Activated CD4-positive, alpha-beta T cell treated with anti-CD3 and anti-CD28 coated beads, Interleukin-2, amount 50 U/mL, for 24 hours (primary cell): ENCODE measurements at regions not wholly inside any gene's neighbourhood (a gene's known extent, or its start where the extent isn't known, plus 50 kb on each side); places are given as distances from the start of the nearest gene placed in this dataset.
"Not testable (repeated sequence)": the region's sequence is repeated elsewhere in the genome, so short reads cannot be mapped to it uniquely, and the experiment has no call there.

Experiments
- DNase-seq, 2 donors: peaks; one replicate each; pipeline ENCODE4 v3.0.0-alpha.2; 2020; ENCODE audit warnings: low read depth in 1 of 2, low spot score in 1 of 2

DNA sequence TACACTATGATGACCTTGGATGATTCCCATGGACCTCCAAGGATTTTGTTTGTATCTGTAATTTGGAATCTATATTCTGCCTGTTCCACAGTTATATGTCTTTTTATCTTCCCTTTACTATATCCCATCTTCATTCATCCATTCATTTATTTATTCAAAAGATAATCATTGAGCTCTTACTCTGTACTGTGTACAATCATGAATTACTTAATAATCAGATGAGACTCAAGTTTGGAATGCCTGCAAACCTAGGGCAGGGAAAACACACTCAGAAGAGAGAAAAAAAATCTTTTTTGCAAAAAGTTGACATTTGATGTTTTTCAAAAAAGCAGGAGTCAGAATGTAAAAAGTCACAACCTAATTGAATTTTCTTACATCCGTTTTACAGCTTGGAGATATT lies 170.2 kb upstream of the GNAI1 start:
- no peak for DNase-seq

DNA sequence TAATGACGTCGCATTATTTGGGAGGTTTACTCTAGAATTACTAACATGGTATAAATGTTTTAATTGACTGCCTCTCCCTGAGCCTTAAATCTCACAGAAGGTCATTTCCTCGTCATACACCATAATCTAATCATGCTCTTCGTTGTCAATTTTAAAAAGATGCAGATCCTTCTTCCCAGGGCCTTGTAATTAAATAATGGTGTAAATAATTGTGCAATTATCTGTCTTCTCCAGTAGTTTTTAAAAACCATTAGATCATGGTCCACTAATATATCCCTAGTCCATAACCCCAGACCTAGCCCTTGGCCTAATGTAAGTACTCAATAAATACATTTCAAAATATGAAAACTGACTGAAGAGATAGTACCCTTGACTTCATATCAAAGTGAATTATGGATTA lies 181.5 kb upstream of the GNAI1 start:
- no peak for DNase-seq

DNA sequence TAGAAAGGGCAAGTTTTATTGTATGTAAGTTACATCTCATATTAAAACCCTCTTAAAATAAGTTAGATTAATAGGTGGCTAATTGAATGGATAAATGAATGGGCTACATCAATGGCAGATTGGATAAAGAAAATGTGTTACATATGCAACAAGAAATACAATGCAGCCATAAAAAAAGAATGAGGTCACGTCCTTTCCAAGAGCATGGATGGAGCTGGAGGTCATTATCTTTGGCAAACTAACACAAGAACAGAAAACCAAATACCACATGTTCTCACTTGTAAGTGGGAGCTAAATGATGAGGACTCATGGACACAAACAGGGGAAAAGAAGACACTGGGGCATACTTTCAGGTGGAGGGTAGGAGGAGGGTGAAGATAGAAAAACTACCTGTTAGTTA lies 182.2 kb upstream of the GNAI1 start:
- DNase-seq, result no peak

DNA sequence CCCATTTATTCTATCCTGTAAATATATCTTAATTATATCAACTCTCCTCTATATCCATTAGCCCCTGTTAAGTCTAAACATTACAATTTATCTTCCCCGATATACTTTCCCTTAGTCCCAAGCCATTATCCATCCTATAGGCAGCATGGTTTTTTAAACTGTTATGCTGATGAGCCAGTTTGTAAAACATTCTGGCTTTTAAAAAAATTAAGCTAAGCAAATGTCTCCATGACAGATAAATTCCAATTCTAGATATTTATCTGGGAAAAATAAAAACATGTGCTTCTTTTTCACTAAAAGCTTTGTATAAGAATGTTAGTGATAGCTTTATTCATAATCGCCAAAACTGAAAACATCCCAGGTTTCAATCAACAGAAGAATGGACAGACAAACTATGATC lies 183.2 kb upstream of the GNAI1 start:
- no peak for DNase-seq

DNA sequence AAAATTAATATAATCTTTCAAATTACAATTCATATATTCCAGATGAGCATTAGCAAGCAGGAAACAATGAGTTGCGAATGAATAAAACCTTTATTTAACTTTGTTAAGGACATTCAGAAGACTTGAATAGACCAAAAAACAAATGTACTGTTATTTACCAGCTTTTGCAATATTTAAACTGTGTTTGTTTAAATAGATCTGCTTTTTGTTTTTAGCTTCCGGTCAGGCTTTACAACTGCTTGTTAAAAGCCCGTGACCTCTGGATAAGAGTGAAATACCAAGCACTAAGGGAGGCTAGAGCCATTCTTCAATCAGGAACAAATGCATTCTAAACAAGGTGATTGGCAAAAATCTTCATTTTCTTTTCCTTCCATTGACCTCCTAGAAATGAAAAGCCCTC lies 184.9 kb upstream of the GNAI1 start:
- DNase-seq, result no peak

DNA sequence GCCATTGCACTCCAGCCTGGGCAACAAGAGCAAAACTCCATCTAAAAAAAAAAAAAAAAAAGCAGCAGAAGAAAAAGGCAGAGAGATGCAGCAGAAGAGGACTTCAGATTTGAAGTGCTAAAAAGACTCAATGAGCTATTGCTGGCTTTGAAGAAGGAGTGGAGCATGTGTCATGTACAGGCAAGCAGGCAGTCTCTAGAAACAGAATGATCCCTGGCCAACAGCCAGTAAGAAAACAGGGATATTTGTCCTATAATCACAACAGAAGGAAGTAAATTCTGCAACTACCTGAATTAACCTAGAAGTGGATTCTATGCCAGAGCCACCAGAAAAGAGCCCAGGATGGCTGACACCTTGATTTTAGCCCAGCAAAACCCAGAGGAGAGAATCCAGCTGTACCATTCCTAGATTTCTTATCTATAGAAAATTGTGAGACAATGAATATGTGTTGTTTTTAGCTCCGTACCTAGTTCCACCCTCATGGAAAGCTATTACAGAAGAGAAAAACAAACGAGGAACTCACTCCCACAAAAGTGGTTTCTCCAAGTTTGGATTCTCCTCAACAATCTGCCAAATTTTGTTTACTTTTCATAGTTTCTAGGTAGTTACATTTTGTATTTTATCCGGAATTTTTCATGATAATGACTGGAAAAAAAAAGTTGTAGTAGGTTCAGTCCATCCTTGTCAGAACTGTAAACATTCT lies 198.2 kb upstream of the GNAI1 start:
- no peak for DNase-seq

DNA sequence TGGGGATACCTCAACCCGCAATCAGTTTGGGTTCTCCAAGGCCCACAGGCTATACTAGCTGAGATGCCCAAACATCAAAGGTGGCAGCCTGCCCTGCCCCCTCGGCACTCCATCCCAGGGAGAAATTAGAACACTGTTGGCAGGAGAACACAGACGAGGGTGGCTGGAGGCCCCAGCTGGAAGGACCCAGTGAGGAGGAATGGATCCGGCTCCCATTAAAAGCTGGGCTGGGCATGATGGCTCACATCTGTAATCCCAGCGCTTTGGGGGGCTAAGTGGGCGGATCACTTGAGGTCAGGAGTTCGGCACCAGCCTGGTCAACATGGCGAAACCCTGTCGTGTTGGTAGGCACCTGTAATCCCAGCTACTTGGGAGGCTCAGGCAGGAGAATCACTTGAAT lies 199.9 kb upstream of the GNAI1 start:
- DNase-seq, result no peak

DNA sequence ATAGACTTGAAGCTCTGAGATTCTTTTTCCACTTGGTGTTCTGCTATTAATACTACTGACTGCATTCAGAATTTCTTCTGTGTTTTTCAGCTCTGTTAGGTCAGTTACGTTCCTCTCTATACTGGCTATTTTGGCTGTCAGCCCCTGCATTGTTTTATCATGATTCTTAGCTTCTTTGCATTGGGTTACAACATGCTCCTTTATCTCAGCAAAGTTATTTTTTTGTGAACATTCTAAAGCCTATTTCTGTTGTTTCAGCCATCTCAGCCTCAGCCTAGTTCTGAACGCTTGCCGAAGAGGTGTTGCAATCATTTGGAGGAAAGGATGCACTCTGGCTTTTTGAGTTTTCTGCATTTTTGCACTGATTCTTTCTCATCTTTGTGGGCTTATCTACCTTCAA lies 201.5 kb upstream of the GNAI1 start:
- no peak for DNase-seq

DNA sequence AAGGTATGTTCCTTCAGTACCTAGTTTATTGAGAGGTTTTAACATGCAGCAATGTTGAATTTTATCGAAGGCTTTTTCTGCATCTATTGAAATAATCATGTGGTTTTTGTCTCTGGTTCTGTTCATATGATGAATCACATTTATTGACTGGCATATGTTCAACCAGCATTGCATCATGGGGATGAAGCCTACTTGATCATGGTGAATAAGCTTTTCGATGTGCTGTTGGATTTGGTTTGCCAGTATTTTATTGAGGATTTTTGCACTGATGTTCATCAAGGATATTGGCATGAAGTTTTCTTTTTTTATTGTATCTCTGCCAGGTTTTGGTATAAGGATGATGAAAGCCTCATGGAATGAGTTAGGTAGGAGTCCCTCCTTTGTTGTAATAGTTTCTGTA lies 204.0 kb upstream of the GNAI1 start:
- no peak for DNase-seq

DNA sequence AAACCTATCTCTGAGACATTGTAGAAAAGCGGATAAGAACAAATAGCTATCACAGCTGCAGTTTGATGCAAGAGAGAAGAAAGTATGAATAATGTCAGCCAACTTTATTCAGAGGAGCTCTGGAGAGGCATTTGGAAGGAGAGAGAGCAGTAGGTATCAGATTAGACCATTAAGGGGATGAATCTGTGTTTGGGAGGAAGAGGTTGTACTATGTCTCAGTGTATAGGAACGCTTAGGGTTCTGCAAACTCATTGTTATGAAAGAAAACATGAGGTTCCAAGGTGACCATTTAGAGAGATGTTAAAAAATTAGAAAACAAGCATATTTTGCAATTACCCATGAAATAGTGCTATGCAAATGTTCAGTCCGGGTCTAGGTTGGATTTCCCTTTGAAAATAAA lies 207.5 kb upstream of the GNAI1 start:
- no peak for DNase-seq

DNA sequence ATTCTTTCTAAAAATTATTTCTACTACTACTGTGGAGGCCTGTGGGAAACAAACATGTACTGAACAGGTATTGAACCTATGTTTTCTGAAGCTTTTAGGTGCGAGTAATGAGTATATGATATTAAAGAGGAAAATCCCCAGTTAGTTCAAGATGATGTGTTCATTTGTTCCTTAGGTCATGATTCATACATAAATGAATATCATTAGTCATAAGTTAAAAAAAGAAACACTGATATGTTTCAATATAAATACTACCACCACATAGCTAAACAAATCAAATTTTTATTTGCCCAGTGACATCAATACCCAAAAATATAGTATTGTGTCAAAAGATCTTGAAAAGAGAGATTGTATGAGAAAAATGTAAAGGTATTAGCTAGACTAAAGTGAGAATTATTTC lies 210.7 kb upstream of the GNAI1 start:
- DNase-seq, result no peak

DNA sequence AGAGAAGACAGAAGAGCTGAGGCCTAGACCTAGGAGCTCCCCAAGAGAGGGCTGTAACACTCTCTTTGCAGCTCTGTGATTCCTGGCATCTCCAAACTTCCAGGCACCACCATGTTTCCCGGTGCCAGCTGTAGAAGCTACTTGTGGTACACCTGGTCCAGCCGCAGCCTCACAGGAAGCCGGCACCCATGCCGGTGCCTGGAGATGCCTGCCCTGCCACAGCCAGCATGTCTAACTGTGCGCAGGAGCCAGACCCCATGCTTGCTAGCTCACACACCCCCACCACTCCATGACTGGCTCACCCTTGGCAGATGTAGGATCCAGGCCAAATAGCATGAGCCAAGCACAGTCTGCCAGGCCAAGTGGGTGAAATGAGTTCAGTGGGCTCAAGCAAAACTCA lies 211.7 kb upstream of the GNAI1 start:
- no peak for DNase-seq

DNA sequence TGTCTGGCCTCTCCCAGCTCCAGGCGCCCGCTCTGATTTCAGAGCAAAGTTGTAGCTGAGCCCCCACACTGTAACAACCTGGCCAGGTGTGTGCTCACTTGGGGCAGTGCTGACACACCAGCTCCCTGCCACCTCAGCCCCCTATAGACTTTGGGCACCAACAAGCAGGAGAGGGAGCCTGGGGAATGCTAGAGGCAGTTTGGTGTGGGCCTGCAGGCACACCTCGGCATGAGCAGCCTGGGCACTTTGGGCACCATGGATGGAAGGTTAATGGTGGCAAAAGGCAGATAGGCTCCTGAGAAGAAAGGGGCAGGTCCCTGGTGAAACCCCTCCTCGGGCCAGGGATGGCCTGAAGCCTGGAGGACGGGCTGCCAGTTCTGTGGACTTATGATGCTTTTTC lies 212.7 kb upstream of the GNAI1 start:
- DNase-seq, result no peak

DNA sequence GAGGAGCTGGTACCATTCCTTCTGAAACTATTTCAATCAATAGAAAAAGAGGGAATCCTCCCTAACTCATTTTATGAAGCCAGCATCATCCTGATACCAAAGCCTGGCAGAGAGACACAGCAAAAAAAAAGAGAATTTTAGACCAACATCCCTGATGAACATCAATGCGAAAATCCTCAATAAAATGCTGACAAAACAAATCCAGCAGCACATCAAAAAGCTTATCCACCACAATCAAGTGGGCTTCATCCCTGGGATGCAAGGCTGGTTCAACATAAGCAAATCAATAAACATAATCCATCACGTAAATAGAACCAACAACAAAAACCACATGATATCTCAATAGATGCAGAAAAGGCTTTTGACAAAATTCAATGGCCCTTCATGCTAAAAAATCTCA lies 216.0 kb upstream of the GNAI1 start:
- DNase-seq, result not testable (repeated sequence)

DNA sequence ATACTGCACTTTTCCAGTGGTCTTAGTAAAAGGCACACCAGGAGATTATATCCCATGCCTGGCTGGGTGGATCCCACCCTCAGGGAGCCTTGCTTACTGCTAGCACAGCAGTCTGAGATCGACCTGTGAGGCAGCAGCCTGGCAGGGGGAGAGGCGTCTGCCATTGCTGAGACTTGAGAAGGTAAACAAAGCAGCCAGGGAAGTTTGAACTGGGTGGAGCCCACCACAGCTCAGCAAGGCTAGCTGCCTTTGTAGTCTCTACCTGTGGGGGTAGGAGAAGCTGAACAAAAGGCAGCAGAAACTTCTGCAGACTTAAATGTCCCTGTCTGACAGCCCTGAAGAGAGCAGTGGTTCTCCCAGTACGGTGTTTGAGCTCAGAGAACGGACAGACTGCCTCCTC lies 219.3 kb upstream of the GNAI1 start:
- not testable (repeated sequence) for DNase-seq

DNA sequence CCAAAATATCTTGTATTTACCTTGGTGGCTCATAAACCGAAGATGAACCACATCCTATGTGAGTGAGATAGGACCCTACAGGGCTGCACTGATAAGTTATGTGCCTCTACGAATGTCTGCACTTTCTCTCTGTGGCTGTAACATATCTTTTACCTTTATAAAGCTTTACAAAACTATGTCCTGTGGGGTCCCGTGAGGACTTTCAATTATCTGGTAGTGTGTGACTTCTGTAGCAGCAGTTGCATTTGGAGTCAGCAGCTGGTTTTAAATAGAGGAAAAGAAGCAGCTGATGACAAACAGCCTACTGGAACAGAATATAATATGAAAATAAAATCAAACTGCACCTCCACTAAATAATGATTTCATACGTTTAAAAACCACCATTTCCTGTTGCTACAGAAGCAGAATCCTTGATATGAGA lies 222.4 kb upstream of the GNAI1 start:
- no peak for DNase-seq

DNA sequence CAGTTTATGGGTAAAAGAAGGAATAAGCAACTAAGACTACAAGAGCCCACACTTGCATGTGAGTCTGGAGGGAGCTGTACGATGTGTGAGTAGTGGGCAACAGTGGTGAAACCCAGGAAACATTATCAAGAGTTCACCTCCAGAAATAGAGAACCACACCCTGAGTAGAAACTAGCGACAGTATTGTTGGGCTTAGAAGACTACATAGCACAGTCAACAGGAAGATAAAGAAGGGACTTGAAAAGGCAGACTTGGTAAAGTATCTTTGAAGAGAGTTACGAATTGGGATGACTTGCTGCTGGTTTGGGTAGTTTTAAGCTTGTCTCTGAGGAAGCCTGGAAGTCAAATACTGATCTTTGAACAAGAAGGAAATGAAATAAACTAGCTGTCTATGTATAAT lies 223.2 kb upstream of the GNAI1 start:
- no peak for DNase-seq

DNA sequence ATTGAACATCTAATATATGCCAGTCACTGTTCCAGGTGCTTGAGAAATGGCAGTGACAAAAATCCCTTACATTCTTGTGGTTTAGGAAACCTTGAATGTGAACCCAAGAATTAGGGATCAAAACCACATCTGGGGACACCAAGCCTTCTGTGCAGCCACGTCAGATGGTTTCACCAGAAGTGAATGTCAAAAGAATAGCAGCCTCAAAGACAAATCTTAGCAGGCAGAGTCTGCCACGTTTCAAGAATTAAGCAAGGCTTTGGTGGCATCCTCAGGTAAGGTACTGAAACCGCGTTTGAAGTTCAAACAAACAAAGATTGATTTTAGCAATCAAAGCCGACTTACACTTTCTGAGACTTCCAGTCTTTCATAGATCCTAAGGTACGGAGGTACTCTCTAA lies 225.5 kb upstream of the GNAI1 start:
- no peak for DNase-seq

DNA sequence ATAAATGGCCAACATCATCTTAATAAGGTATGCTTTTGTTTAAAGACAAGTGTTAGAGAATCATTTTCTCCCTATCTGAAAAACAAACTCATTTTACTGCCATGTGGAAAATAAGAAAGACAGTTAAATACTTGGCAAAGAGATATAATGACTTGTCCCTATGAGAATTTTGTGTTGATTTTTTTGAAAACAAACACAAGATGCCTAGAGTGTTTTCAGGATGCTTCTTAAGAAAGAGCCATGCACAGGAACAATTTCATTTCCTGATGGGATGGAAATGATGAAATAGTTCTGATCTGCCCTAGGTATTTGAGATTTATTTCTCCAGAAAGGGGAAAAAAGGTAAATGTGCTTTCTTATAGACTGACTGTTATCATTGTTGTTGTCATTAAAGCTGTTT lies 237.5 kb upstream of the GNAI1 start:
- no peak for DNase-seq

DNA sequence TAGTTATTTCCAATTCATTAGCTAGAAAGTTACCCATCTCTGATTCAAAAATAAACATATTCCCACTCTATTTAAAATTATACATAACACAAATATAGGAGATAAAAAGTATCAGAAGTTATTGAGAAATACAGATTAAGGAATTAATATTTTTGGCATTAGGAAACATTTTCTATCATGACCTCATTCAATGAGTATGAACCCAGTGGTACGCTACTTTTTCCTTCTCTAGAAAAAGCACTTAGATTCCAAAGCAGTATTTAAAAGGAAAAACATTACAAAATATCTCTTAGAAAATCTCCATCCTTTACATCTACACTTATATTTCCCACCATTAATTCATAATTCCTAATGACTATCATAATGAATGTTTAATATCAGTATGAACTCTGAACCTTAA lies 240.6 kb upstream of the GNAI1 start:
- DNase-seq, result no peak

DNA sequence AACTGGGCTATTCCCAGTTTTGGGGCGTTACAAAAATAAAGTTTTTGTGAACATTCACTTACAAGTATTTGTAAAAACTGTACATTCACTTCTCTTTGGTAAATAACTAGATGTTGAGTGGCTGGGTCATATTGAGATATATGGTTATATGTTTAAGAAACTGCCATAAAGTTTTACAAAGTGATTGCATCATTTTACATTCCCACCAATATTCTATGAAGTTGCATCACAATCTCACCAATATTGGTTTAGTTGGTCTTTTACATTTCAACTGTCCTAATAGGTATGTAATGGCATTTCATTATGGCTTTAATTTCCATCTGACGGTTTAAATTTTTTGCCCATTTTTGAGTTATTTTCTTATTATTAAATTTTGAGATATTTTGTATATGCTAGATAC lies 251.7 kb upstream of the GNAI1 start:
- no peak for DNase-seq

DNA sequence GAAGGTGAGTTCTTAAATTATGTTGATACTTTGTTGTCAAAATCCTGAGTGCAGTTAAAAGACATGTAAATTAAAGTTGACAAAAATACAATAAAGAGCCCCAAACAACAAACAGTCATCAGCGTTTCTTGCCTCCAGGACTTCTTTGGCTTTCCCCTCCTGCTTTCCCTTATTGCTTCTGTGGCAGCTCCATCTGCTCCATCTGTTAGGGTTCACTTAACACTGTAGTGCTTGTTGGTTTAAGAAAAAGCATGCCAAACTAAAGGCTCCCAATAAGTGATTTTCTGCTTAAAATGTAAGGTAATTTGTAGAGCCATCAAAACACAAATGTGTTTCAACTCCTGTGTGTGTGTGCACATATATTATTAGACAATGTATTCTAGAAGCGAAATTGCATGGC lies 254.3 kb upstream of the GNAI1 start:
- no peak for DNase-seq

DNA sequence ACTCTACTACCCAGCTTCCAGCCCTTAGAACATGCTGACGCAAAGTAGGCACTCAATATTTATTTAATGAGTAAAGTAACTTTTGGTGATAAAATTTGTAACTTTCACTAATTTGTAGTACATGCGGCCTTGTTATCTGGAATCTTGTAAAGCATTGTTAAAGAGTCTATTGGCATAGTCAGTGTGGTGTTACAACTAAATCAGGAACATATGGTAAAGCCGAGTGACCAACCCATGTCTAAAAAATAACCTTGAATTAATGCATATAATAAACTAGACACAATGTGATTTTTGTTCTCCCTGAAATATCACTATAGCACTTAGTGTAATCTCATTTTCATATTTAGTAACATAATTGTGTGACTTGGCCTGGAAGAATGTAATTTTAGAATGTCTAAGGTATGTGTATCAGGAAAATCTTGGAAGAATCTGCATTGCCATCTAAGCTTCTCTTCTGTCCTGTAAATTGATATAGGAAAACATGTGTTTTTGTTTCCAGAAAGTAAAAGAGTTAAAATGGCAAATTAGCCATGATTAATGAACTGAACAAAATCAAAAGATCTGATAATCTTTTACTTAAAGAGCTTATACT lies 256.7 kb upstream of the GNAI1 start:
- no peak for DNase-seq
